NCI-H524 treated with DMSO at 0.1 percent for 48 hours (cell line): ENCODE measurements at regions not wholly inside any gene's neighbourhood (a gene's known extent, or its start where the extent isn't known, plus 50 kb on each side); places are given as distances from the start of the nearest gene placed in this dataset.

Source experiments
- DNase-seq: peaks from one replicate; lab custom pipeline; 2025; lab: John Stamatoyannopoulos, UW

GRCh38 chr12:124411953-124412645, 117.2 kb downstream of the RFLNA start:
- DNase-seq: no peak

GRCh38 chr12:124411281-124411878, 116.5 kb downstream of the RFLNA start:
- DNase-seq: no peak

- peak; percentile 55 for DNase-seq
Measured at GRCh38 chr12:124410354-124411175, 115.7 kb downstream of the RFLNA start.

GRCh38 chr12:124408822-124409517, 114.1 kb downstream of the RFLNA start:
- no peak for DNase-seq

GRCh38 chr12:124407074-124407473, 112.2 kb downstream of the RFLNA start:
- DNase-seq: no peak

GRCh38 chr12:124406043-124406442, 111.2 kb downstream of the RFLNA start:
- no peak for DNase-seq

GRCh38 chr12:124405592-124405991, 110.7 kb downstream of the RFLNA start:
- no peak for DNase-seq

GRCh38 chr12:124405151-124405550, 110.3 kb downstream of the RFLNA start:
- no peak for DNase-seq

- DNase-seq: no peak
Measured at GRCh38 chr12:124404162-124404784, 109.4 kb downstream of the RFLNA start.

GRCh38 chr12:124403273-124403672, 108.4 kb downstream of the RFLNA start:
- no peak for DNase-seq

GRCh38 chr12:124402248-124403066, 107.6 kb downstream of the RFLNA start:
- no peak for DNase-seq

GRCh38 chr12:124401704-124402221, 106.9 kb downstream of the RFLNA start:
- no peak for DNase-seq

- no peak for DNase-seq
Measured at GRCh38 chr12:124400124-124400523, 105.2 kb downstream of the RFLNA start.

- DNase-seq: no peak
Measured at GRCh38 chr12:124399622-124400021, 104.7 kb downstream of the RFLNA start.

GRCh38 chr12:124398578-124399227, 103.8 kb downstream of the RFLNA start:
- DNase-seq: no peak

GRCh38 chr12:124397807-124398577, 103.1 kb downstream of the RFLNA start:
- DNase-seq: no peak

GRCh38 chr12:124397399-124397679, 102.4 kb downstream of the RFLNA start:
- DNase-seq: no peak

- no peak for DNase-seq
Measured at GRCh38 chr12:124396544-124397398, 101.9 kb downstream of the RFLNA start.

- no peak for DNase-seq
Measured at GRCh38 chr12:124395986-124396385, 101.1 kb downstream of the RFLNA start.
